ENCODE measurements at regions not wholly inside any gene's neighbourhood (a gene's known extent, or its start where the extent isn't known, plus 50 kb on each side); places are given as distances from the start of the nearest gene placed in this dataset.
"Not testable (repeated sequence)": the region's sequence is repeated elsewhere in the genome, so short reads cannot be mapped to it uniquely, and the experiment has no call there.

- no peak for DNase-seq
Observed at GRCh38 chr3:81876826-81877225, 115.4 kb upstream of the GBE1 start.

- DNase-seq: no peak
Observed at GRCh38 chr3:81874738-81875137, 113.3 kb upstream of the GBE1 start.

- no peak for DNase-seq
Observed at GRCh38 chr3:81872566-81872965, 111.1 kb upstream of the GBE1 start.

DNA sequence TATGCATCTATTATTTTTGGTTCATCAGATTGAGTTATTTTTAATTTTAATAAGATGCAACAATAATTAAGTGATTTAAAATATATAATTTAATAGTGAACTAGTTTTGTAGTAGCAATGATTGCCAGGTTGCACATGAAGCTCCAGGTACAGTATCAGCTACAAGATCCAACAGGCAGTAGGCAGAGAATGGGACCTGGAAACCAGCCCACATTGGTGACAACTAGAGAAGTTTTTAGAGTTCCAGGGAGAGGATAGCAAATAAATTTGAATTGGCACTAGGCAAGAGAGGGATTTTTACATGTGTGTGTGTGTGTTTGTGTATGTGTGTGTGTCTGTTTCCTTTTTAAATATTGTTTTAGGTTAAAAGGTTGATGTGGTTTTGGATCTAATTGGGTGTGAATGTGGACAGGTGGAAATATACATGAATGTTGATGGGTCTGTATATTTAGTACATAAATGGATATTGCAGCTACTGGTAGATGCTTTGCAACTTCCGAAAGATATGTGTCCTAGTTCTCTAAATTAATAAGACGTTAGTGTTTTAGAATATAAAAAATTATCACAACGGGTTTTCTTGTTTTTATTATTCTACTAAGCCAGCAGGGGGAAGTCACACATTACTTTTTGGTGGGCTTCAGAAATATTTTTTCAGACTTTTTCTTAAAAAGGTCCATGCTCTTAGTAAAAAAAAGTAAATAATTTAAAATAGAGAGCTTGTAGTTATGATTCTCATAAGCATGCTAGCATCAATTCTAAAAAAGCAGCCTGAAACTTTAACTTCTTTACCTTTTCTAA, 110.1 kb upstream of the GBE1 start:
- DNase-seq: no peak

DNA sequence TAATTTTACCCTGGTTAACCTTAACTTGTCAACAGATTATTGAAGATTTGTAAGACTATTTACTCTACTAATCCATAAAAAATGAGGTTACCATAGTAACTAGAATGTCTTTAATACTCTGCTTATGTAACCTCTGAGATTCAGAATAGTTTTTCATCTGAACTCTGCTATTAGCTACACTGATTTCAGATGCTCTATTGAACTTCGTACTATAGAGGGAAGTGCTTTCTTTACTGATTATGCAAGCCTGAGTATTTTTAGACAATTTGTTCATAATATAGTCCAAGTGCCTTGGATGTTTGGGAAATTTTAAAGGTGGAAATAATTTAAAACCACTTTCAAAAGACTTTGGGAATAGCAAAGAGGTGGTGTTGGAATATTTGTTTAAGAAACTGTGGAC, 107.9 kb upstream of the GBE1 start:
- DNase-seq: no peak

DNA sequence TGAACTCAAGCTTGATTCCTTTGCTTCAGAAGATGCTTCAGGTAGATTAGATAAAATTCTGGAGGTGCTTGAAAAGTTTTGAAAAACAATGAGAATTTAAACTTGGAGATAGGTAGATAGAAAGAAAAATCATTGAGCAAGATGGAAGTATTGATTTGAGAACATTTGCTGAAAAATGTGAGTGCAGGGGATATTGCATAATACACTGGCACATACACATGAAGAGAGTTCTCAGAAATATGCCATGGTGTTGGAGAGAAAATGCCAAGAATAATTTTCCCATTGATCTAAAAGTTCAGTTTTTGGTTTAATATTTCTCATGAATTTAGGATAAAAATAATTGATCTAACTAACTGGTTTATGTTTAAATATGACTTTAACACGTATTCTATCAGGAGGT, 107.2 kb upstream of the GBE1 start:
- no peak for DNase-seq

DNA sequence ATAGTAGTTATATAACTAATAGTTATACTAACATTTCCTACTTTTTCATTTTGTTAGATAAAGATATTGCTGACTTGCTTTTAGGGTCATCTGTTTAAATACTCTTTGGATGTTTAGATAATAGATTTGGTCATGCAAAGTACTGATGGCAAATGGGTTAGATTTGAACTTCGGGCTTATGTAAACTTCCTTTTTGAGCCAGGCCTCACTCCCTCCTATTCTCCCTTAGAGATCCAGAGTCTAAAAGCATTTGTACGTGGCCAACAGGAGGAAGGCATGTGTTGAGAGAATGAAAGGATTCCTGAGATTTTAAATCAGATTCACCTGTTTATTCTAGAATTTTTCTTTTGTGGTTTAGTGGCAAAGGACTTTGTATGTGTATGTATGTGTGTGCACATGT, 106.4 kb upstream of the GBE1 start:
- DNase-seq: no peak

DNA sequence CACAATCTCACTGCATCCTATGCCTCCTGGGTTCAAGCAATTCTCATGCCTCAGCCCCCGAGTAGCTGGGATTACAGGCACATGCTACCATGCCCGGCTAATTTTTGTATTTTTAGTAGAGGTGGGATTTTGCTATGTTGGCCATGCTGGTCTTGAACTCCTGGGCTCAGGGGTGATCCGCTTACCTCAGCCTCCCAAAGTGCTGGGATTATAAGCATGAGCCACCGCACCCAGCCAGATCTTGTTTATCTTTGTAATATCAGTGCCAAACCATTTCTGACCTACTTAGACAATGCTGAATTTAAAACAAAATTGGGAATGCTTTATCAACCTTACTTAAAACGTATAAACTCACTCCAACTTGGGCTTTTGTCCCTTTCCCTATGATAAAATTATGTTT, 103.7 kb upstream of the GBE1 start:
- DNase-seq: not testable (repeated sequence)

GRCh38 chr3:81864272-81864671, 102.8 kb upstream of the GBE1 start:
- DNase-seq: no peak

- DNase-seq: no peak
Observed at GRCh38 chr3:81863756-81864155, 102.3 kb upstream of the GBE1 start.

DNA sequence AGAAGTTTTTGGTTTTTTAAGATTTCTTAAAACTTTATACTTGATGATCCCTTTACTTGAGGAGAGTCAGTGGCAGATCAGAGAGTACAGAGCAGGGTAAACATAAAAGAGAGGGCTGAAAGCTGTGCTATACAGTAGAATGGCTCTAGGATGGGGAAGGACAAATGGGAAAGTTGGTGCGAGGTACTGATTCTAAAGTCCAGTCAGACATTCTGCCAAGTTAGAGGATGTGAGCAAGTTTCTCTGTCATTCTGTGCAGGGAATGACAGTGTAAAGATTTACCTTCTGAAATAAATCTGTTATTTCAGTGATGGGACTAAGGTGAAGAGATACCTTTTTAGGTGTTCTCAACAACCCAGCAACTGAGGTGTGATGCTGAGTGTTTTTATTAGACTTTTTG, 100.1 kb upstream of the GBE1 start:
- DNase-seq: no peak

- DNase-seq: no peak
Observed at GRCh38 chr3:81859524-81859923, 98.1 kb upstream of the GBE1 start.

DNA sequence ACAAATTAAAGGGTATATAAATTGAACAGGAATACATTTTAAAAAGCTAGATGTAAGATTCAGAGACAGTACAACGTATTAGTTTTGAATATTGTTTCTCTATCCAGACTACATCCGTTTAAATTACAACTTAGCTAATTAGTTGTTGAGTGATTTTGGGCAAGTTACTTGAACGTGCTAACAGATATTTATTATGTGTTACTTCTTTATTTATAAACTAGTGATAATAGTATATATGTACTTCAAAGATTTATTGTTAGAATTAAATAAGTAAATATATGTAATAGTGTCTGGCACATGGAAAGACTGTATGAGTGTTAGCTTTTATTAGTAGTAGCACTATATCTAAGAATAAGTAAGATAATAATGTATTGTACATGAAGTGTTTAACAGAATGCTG, 92.0 kb upstream of the GBE1 start:
- DNase-seq: no peak

DNA sequence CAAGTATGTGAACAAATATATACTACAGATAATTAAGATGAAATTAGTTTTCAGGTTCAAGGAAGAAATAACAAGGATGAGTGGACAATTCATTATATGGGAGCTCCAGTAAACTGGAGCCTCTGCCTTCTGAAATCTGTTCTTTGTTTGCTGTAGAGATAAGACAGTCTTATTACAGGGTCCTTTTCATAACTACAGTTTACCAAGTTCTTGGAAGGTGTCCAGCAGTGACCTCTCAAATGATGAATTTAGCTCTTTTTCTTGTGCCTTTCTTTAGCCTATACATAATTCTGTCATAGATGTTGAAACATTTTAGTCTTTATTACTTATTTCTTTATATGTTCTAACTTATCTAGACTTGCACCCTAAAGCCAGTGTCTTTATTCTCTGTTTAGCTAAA, 89.7 kb upstream of the GBE1 start:
- DNase-seq: no peak

- DNase-seq: no peak
Observed at GRCh38 chr3:81846988-81847387, 85.5 kb upstream of the GBE1 start.

DNA sequence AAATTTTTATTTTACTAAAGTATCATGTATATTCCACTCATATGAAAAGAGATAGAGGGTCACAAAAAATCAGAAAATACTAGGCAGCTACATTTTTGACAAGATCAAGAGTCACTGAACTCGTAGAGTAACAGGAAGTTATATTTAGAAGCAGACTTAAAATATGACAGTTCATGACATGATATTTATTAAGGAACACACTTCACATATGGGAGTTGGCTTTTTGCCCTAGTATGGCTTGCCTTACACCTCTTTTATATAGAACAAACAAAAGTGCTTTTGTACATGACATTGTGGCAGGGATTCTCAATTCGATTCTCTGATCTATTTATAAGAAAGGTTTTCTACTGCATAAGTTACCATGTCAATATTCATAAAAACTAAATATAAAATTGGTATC, 80.1 kb upstream of the GBE1 start:
- no peak for DNase-seq

- DNase-seq: no peak
Observed at GRCh38 chr3:81839504-81840094, 78.2 kb upstream of the GBE1 start.

DNA sequence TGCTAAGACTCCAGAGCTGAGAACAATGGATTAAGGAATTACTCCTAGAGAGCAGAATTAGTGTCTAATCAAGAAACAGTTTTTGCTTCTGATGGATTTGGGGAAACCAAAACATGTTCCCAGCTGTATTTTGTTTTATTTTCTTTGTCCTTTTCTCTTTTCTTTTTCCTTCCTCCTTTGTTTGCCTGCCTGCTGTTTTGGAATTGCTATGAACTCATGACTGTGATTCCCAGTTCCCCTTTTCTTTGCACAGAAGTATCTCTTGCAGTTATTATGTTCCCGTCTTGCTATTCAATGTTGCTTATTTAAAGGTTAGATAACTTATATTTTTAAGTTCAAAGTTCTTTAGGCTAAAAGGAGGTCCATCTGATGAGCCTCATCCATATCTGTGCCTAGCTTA, 77.0 kb upstream of the GBE1 start:
- no peak for DNase-seq

DNA sequence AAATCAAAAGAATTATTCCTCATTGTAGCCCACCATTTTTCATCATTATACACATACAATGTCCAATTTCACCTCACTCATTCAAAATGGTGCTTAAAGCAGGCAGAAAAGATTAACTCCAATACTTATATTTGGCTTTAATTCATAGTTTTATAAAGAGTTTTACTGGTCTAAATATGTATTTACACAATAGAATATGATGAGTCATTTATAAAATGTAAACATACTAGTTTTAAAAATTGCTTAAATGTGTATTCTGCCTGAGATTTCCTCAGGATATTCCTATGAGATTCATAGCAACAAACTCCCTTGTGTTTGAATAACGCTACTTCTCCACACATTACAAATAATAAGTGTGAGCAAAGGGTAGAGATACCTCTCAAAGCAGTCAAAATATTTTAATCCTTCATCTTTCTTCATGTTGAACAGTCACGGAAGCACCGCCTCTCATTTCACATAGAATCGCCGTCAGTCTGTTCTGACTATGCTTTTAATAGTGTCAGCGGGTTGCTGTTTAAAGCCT, 75.7 kb upstream of the GBE1 start:
- no peak for DNase-seq

DNA sequence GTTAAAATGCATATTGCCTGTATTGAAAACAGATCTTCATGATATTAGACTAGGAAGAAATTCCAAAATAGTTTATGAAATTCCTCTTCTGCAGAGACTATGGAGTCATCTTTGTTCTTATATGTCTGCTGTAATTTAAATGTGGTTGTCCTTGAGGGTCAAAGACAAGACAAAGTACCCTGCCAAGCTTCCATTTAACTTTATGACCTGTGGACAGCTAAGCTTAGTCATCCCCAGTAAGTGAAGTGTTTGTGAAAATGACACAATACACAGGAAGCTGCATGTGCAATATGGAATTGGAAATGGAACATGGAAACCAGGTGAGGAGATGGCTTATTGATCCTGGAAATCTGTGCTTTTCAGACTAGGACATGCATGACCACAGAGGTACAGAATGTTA, 68.5 kb upstream of the GBE1 start:
- DNase-seq: no peak

GRCh38 chr3:81829272-81829671, 67.8 kb upstream of the GBE1 start:
- not testable (repeated sequence) for DNase-seq

- DNase-seq: no peak
Observed at GRCh38 chr3:81823882-81824395, 62.5 kb upstream of the GBE1 start.

- no peak for DNase-seq
Observed at GRCh38 chr3:81823086-81823485, 61.6 kb upstream of the GBE1 start.

DNA sequence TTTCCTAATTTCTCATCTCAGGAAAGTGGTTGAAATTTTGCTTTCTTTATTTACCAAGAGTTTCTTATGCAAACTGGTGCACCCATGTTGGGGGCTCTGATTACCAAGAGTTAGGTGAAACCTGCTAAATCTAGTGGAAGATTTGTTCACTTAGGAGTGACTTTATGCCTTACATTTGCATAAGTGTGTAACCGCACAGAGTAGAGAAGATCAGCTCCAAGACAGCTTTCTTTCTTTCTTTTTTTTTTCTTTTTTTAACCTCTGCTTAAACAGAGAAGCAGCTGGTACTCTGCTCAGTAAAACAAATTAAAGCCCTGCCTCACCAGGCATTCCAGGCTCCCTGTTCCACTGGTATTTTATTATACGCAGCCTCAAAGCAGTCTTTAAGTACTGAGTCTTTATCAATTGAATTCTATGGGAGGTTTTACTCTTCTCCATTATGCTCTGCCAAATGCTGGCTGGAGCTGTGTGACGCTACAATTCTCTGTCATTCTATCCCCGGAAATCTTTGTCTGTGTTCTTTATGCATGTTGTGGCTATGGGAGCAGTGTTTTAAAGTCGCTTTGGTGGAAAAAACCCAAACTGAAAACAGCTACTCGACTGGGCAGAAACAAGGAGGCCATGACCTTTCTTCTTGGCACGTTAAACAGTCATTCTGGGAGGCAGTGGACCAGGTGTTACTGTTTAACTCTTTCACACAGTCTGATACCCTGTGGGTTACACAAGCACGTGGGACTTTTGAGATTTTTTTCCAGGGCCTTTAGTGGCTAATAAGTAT, 55.2 kb upstream of the GBE1 start:
- no peak for DNase-seq

All from activated CD4-positive, CD25-positive, alpha-beta regulatory T cell (primary cell).